Prostate gland (tissue), 2 donors: ENCODE measurements at regions not wholly inside any gene's neighbourhood (a gene's known extent, or its start where the extent isn't known, plus 50 kb on each side); places are given as distances from the start of the nearest gene placed in this dataset.

ENCODE experiments used
- POLR2A ChIP-seq: fragments of 450-650 bp; IDR thresholded peaks from one replicate; pipeline ENCODE4 v1.6.1; 2016; ENCODE audit warnings: antibody characterized with exemption, mild to moderate bottlenecking
- POLR2AphosphoS5 ChIP-seq: sonication (generic); formaldehyde crosslinking; IDR thresholded peaks from one replicate; pipeline ENCODE4 v1.6.1; 2017; ENCODE audit warnings: antibody characterized with exemption
- TF ChIP-seq, protein P1 (sequence below), 4 experiments: fragments of 200-600 bp in 2 of 4; fragments of 450-650 bp in 2 of 4; sonication (generic) in 2 of 4; IDR thresholded peaks; 1 replicate in 3 of 4; 2 replicates in 1 of 4; pipeline ENCODE4 v1.5.1; 2016 to 2019; ENCODE audit warnings: antibody characterized with exemption in 4 of 4, mild to moderate bottlenecking in 2 of 4, moderate library complexity in 2 of 4

DNA sequence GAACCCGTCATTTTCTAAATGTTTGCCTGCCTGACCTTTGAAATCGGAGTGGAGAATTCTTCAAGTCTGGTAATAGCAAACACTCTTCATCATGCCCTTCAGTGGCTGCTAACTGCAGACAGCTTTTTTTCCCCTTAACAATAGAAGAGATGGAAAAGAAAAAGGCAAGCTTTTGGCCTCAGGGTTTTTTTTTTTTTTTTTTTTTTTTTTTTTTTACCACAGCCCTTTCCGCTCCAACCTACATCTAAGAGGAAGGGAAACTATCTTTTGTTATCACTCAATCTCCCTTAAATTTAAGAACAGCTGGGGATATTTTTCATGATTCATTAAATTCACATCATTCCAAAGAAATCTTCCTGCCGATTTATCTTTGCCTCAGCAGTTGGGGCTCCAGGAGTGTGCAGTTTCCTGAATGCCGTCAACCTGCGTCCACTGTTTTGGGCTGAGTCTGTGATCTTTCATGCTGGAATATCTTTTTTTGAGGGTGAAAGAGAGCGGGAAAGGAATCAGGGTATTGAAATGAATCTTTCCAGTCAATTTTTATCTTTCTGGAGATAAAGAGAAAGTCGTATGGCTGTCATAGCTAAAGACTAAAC, 144.5 kb upstream of the SMYD2 start:
- no peak for TF ChIP-seq POLR2A
- TF ChIP-seq, protein P1, sequence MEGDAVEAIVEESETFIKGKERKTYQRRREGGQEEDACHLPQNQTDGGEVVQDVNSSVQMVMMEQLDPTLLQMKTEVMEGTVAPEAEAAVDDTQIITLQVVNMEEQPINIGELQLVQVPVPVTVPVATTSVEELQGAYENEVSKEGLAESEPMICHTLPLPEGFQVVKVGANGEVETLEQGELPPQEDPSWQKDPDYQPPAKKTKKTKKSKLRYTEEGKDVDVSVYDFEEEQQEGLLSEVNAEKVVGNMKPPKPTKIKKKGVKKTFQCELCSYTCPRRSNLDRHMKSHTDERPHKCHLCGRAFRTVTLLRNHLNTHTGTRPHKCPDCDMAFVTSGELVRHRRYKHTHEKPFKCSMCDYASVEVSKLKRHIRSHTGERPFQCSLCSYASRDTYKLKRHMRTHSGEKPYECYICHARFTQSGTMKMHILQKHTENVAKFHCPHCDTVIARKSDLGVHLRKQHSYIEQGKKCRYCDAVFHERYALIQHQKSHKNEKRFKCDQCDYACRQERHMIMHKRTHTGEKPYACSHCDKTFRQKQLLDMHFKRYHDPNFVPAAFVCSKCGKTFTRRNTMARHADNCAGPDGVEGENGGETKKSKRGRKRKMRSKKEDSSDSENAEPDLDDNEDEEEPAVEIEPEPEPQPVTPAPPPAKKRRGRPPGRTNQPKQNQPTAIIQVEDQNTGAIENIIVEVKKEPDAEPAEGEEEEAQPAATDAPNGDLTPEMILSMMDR (IDR thresholded peaks at IDR 0.05), result no peak
- no peak for TF ChIP-seq POLR2AphosphoS5
